Pancreas (tissue), 10 donors: ENCODE measurements at regions not wholly inside any gene's neighbourhood (a gene's known extent, or its start where the extent isn't known, plus 50 kb on each side); places are given as distances from the start of the nearest gene placed in this dataset.

ENCODE experiments used
- ATAC-seq, 4 donors: fragments of 200-7000 bp; cut with Tn5 transposase; one replicate each; pipeline versions ENCODE4 v1.8.0 to v1.9.1; 2020; ENCODE audit warnings: mild to moderate bottlenecking in 4 of 4, moderate library complexity in 4 of 4
- DNase-seq, 6 donors: peaks; one replicate each; pipeline ENCODE4 v3.0.0-alpha.2; 2020
- FAIRE-seq: peaks from 2 replicates; lab custom pipeline; 2012; peaks lifted over from hg19 to GRCh38; lab: Jason Lieb, UNC
- H3K27ac ChIP-seq, 4 donors: fragments of 200-600 bp; sonication (generic); 1 replicate in 3 of 4; 2 replicates in 1 of 4; pipeline versions ENCODE4 v1.5.0 to v1.8.0; 2020
- H3K27me3 ChIP-seq, 4 donors: fragments of 200-600 bp; one replicate each; pipeline ENCODE4 v1.8.0; 2021
- H3K36me3 ChIP-seq, 3 donors: fragments of 200-600 bp; sonication (generic) in 1 of 3; one replicate each; pipeline versions ENCODE4 v1.5.0 to v1.8.0; 2020 to 2021
- H3K4me1 ChIP-seq, 3 donors: fragments of 200-600 bp; one replicate each; pipeline ENCODE4 v1.8.0; 2021
- H3K4me3 ChIP-seq, 4 donors: fragments of 200-600 bp; sonication (generic) in 2 of 4; one replicate each; pipeline versions ENCODE4 v1.5.0 to v1.8.0; 2020 to 2021
- H3K9me3 ChIP-seq, 4 donors: fragments of 200-600 bp; one replicate each; pipeline ENCODE4 v1.8.0; 2021
- WGBS, 2 donors: extraction: QIAGEN DNeasy Blood & Tissue Kit; methylation state at CpG; one replicate each; pipeline ENCODE4 v1.1.7; 2013; 5-methylcytosine and 5-hydroxymethylcytosine counted together
- intact Hi-C, 3 donors: fragments of 100-400 bp; cut with DNase I; formaldehyde crosslinking; loops; one replicate each; pipeline versions ENCODE4 v1.11.1 to v1.14.2; 2022
- TF ChIP-seq, protein P1 (sequence below), 4 donors: fragments of 200-600 bp; sonication (generic) in 3 of 4; IDR thresholded peaks; one replicate each; pipeline versions ENCODE4 v1.5.0 to v1.8.0; 2021; ENCODE audit warnings: antibody characterized with exemption in 4 of 4
- donor health status: healthy with polysubstance abuse.
- donor health status: DM: no; HTN: no; CAD: no; lungs with moderate emphysema.
- donor health status: DM: no; HTN: no; CAD: no.
- donor health status: control.
- donor health status: control.
- donor health status: Bipolar disorder and iron deficiency.
- donor health status: DM: yes; HTN: yes; CAD: no.
- donor health status: DM: no; HTN: no; CAD: no.
- donor health status: DM: no; HTN: no; CAD: no.
- donor health status: DM: yes; HTN: yes; CAD: no.

GRCh38 chr15:62946940-62947339 is 95.6 kb upstream of the TPM1 start:
- Histone ChIP-seq H3K9me3 (no peaks in the 10 kb centered on the region), H3K27ac (no peak overlapping the region), H3K4me1 (no peaks in the 10 kb centered on the region), H3K4me3 (no peak overlapping the region), H3K27me3 (no peaks in the 10 kb centered on the region), H3K36me3 (no peaks in the 10 kb centered on the region)
- FAIRE-seq (no peak), DNase-seq (no peak), ATAC-seq (no peak)
- TF ChIP-seq, protein P1, sequence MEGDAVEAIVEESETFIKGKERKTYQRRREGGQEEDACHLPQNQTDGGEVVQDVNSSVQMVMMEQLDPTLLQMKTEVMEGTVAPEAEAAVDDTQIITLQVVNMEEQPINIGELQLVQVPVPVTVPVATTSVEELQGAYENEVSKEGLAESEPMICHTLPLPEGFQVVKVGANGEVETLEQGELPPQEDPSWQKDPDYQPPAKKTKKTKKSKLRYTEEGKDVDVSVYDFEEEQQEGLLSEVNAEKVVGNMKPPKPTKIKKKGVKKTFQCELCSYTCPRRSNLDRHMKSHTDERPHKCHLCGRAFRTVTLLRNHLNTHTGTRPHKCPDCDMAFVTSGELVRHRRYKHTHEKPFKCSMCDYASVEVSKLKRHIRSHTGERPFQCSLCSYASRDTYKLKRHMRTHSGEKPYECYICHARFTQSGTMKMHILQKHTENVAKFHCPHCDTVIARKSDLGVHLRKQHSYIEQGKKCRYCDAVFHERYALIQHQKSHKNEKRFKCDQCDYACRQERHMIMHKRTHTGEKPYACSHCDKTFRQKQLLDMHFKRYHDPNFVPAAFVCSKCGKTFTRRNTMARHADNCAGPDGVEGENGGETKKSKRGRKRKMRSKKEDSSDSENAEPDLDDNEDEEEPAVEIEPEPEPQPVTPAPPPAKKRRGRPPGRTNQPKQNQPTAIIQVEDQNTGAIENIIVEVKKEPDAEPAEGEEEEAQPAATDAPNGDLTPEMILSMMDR (IDR thresholded peaks at IDR 0.05), result no peak
- 94 to 100% methylated on average over 2 of the region's 2 CpGs for WGBS, 2 donors
- intact Hi-C loops, result no loop called here

GRCh38 chr15:62950462-62950931 is 92.0 kb upstream of the TPM1 start:
- Histone ChIP-seq H3K27ac (no peak overlapping the region), H3K4me3 (no peak overlapping the region), H3K4me1 (no peaks in the 10 kb centered on the region), H3K27me3 (no peaks in the 10 kb centered on the region), H3K36me3 (no peaks in the 10 kb centered on the region), H3K9me3 (no peaks in the 10 kb centered on the region)
- TF ChIP-seq, protein P1 (IDR thresholded peaks at IDR 0.05), result no peak
- ATAC-seq (peak in 2 of 4 donors; percentile 30 to 42), FAIRE-seq (no peak), DNase-seq (peak in 3 of 6 donors; percentile 12 to 24 (median 19))
- intact Hi-C loops, result no loop called here
- 23 to 25% methylated on average over 5 of the region's 5 CpGs for WGBS, 2 donors

GRCh38 chr15:62951481-62951880 is 91.1 kb upstream of the TPM1 start:
- H3K4me1 ChIP-seq, result no peaks in the 10 kb centered on the region
- H3K4me3 ChIP-seq, result no peak overlapping the region
- no peaks in the 10 kb centered on the region for H3K27me3 ChIP-seq
- H3K36me3 ChIP-seq, result no peaks in the 10 kb centered on the region
- DNase-seq (no peak), FAIRE-seq (no peak), ATAC-seq (no peak)
- intact Hi-C loops, result no loop called here
- H3K27ac ChIP-seq, result no peak overlapping the region
- TF ChIP-seq, protein P1 (IDR thresholded peaks at IDR 0.05), result no peak
- WGBS, 2 donors, result 73 to 76% methylated on average over 5 of the region's 5 CpGs
- no peaks in the 10 kb centered on the region for H3K9me3 ChIP-seq

DNA sequence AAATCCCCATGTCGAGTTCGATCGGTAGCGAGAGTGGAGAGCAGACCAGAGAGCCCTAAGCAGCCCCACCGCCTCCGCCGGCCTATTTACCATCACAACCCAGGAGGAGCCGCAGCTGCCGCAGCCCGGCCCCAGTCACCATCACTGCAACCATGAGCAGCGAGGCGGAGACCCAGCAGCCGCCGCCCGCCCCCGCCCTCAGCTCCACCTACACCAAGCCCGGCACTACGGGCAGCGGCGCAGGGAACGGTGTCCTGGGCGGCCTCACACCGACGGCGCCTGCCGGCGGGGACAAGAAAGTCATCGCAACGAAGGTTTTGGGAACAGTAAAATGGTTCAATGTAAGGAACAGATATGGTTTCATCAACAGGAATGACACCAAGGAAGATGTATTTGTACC is 89.5 kb upstream of the TPM1 start:
- H3K27ac ChIP-seq, result no peak overlapping the region
- FAIRE-seq (no peak), DNase-seq (peak in 1 of 6 donors; percentile 6), ATAC-seq (no peak)
- intact Hi-C loops, result no loop called here
- H3K36me3 ChIP-seq, result no peaks in the 10 kb centered on the region
- H3K4me1 ChIP-seq, result no peaks in the 10 kb centered on the region
- H3K27me3 ChIP-seq, result no peaks in the 10 kb centered on the region
- 60 to 62% methylated on average over 29 of the region's 29 CpGs for WGBS, 2 donors
- H3K4me3 ChIP-seq, result no peak overlapping the region
- TF ChIP-seq, protein P1 (IDR thresholded peaks at IDR 0.05), result no peak
- H3K9me3 ChIP-seq, result no peaks in the 10 kb centered on the region

- Histone ChIP-seq H3K9me3 (no peaks in the 10 kb centered on the region), H3K4me3 (no peak overlapping the region), H3K27ac (no peak overlapping the region), H3K4me1 (peaks cover 0 to 2% (median 0%) of the 10 kb centered on the region in 3 donors), H3K36me3 (no peaks in the 10 kb centered on the region), H3K27me3 (no peaks in the 10 kb centered on the region)
- FAIRE-seq (no peak), DNase-seq (no peak), ATAC-seq (no peak)
- intact Hi-C loops, result no loop called here
- TF ChIP-seq, protein P1 (IDR thresholded peaks at IDR 0.05), result no peak
- 90 to 95% methylated on average over 24 of the region's 24 CpGs for WGBS, 2 donors
Observed at GRCh38 chr15:62953496-62954045, 89.0 kb upstream of the TPM1 start.
